ENCODE measurements at regions not wholly inside any gene's neighbourhood (a gene's known extent, or its start where the extent isn't known, plus 50 kb on each side); places are given as distances from the start of the nearest gene placed in this dataset.

DNA sequence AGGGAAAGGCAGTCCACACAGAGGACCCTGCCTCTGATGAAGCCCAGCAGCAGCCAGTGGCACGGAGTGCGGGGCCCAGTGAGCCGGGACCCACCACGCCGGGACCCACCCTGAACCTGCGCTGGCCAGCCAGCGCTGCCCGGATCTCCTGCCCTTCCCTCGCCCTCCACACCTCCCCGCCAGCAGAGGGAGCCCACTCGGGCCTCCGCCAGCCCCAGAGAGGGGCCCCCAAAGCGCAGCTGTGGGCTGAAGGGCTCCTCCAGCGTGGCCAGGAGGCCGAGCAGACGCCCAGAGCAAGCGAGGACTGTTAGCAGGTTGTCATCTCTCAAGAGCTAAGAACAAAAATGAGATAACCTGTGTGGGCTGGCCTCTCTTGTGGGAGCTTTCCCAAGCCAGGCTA lies 81.3 kb upstream of the ATP10A start:
- no peaks in the 10 kb centered on the region for H4K20me1 ChIP-seq (ENCODE audit: insufficient read depth)
- H3K27me3 ChIP-seq (ENCODE audit: insufficient read depth, low read depth, low read length), result no peaks in the 10 kb centered on the region
- TF ChIP-seq POLR2AphosphoS5 (IDR thresholded peaks at IDR 0.05) (no peak), MXI1 (conservative IDR thresholded peaks at IDR 0.05; ENCODE audit: poor library complexity, severe bottlenecking) (no peak), TAF1 (IDR thresholded peaks at IDR 0.05; ENCODE audit: low read depth) (no peak), EP300 (conservative IDR thresholded peaks at IDR 0.05; ENCODE audit: poor library complexity, severe bottlenecking) (no peak), RAD21 (conservative IDR thresholded peaks at IDR 0.05) (no peak), SMC3 (conservative IDR thresholded peaks at IDR 0.05; ENCODE audit: poor library complexity) (no peak)
- TF ChIP-seq, protein P1, sequence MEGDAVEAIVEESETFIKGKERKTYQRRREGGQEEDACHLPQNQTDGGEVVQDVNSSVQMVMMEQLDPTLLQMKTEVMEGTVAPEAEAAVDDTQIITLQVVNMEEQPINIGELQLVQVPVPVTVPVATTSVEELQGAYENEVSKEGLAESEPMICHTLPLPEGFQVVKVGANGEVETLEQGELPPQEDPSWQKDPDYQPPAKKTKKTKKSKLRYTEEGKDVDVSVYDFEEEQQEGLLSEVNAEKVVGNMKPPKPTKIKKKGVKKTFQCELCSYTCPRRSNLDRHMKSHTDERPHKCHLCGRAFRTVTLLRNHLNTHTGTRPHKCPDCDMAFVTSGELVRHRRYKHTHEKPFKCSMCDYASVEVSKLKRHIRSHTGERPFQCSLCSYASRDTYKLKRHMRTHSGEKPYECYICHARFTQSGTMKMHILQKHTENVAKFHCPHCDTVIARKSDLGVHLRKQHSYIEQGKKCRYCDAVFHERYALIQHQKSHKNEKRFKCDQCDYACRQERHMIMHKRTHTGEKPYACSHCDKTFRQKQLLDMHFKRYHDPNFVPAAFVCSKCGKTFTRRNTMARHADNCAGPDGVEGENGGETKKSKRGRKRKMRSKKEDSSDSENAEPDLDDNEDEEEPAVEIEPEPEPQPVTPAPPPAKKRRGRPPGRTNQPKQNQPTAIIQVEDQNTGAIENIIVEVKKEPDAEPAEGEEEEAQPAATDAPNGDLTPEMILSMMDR (IDR thresholded peaks at IDR 0.05; ENCODE audit: poor library complexity, severe bottlenecking), result no peak

DNA sequence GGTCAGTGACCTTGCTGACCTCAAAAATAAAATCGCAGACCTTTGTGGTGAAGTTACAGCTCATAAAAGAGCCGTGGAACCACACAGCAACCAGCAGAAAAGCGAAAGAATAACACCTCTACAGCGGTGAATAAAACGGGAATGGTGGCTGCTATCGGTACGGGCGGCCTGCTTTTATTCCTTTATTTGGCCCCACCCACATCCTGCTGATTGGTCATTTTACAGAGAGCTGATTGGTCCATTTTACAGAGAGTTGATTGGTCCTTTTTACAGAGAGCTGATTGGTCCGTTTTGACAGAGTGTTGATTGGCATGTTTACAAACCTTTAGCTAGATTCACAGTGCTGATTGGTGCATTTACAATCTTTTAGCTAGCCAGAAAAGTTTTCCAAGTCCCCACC lies 80.7 kb upstream of the ATP10A start:
- H2AFZ ChIP-seq (ENCODE audit: low read depth, low read length), result no peak overlapping the region
- H3K27me3 ChIP-seq (ENCODE audit: insufficient read depth, low read depth, low read length), result no peaks in the 10 kb centered on the region
- H3F3A ChIP-seq (ENCODE audit: insufficient read depth, low read length, poor library complexity, severe bottlenecking), result no peaks in the 10 kb centered on the region
- H3K9me2 ChIP-seq (ENCODE audit: insufficient read depth, low read length), result no peaks in the 10 kb centered on the region
- no peak overlapping the region for H3K4me2 ChIP-seq (ENCODE audit: low read length)
- no peaks in the 10 kb centered on the region for H3K9me3 ChIP-seq (ENCODE audit: low read length)
- H3K4me3 ChIP-seq (ENCODE audit: low read length), result no peak overlapping the region
- H3K27ac ChIP-seq (ENCODE audit: low read length), result no peak overlapping the region
- TF ChIP-seq SMC3 (conservative IDR thresholded peaks at IDR 0.05; ENCODE audit: poor library complexity) (no peak), EZH2 (IDR thresholded peaks at IDR 0.05; ENCODE audit: borderline replicate concordance, insufficient read depth, low read length, poor library complexity, severe bottlenecking) (no peak), EP300 (conservative IDR thresholded peaks at IDR 0.05; ENCODE audit: poor library complexity, severe bottlenecking) (no peak), MXI1 (conservative IDR thresholded peaks at IDR 0.05; ENCODE audit: poor library complexity, severe bottlenecking) (no peak), RAD21 (conservative IDR thresholded peaks at IDR 0.05) (no peak), TAF1 (IDR thresholded peaks at IDR 0.05; ENCODE audit: low read depth) (no peak), POLR2AphosphoS5 (IDR thresholded peaks at IDR 0.05) (no peak)
- TF ChIP-seq, protein P1 (IDR thresholded peaks at IDR 0.05; ENCODE audit: poor library complexity, severe bottlenecking), result no peak
- TF ChIP-seq, protein P2, sequence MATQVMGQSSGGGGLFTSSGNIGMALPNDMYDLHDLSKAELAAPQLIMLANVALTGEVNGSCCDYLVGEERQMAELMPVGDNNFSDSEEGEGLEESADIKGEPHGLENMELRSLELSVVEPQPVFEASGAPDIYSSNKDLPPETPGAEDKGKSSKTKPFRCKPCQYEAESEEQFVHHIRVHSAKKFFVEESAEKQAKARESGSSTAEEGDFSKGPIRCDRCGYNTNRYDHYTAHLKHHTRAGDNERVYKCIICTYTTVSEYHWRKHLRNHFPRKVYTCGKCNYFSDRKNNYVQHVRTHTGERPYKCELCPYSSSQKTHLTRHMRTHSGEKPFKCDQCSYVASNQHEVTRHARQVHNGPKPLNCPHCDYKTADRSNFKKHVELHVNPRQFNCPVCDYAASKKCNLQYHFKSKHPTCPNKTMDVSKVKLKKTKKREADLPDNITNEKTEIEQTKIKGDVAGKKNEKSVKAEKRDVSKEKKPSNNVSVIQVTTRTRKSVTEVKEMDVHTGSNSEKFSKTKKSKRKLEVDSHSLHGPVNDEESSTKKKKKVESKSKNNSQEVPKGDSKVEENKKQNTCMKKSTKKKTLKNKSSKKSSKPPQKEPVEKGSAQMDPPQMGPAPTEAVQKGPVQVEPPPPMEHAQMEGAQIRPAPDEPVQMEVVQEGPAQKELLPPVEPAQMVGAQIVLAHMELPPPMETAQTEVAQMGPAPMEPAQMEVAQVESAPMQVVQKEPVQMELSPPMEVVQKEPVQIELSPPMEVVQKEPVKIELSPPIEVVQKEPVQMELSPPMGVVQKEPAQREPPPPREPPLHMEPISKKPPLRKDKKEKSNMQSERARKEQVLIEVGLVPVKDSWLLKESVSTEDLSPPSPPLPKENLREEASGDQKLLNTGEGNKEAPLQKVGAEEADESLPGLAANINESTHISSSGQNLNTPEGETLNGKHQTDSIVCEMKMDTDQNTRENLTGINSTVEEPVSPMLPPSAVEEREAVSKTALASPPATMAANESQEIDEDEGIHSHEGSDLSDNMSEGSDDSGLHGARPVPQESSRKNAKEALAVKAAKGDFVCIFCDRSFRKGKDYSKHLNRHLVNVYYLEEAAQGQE (IDR thresholded peaks at IDR 0.05; ENCODE audit: borderline replicate concordance), result no peak
- H3K36me3 ChIP-seq (ENCODE audit: insufficient read depth, low read length), result no peaks in the 10 kb centered on the region
- no peaks in the 10 kb centered on the region for H3K79me2 ChIP-seq (replicated peaks; ENCODE audit: insufficient read depth, low read length)
- H4K20me1 ChIP-seq (ENCODE audit: insufficient read depth), result no peaks in the 10 kb centered on the region
- no peak overlapping the region for H3K9ac ChIP-seq (ENCODE audit: low read length)

More for the DNA sequence above, 81.3 kb upstream of the ATP10A start:
- H3K9ac ChIP-seq (ENCODE audit: low read length), result no peak overlapping the region
- no peaks in the 10 kb centered on the region for H3F3A ChIP-seq (ENCODE audit: insufficient read depth, low read length, poor library complexity, severe bottlenecking)
- H3K36me3 ChIP-seq (ENCODE audit: insufficient read depth, low read length), result no peaks in the 10 kb centered on the region
- H3K4me2 ChIP-seq (ENCODE audit: low read length), result no peak overlapping the region
- no peak overlapping the region for H3K4me3 ChIP-seq (ENCODE audit: low read length)
- H2AFZ ChIP-seq (ENCODE audit: low read depth, low read length), result no peak overlapping the region
- no peak overlapping the region for H3K27ac ChIP-seq (ENCODE audit: low read length)
- no peaks in the 10 kb centered on the region for H3K9me2 ChIP-seq (ENCODE audit: insufficient read depth, low read length)
- no peaks in the 10 kb centered on the region for H3K9me3 ChIP-seq (ENCODE audit: low read length)
- no peaks in the 10 kb centered on the region for H3K79me2 ChIP-seq (replicated peaks; ENCODE audit: insufficient read depth, low read length)

Data from neural cell (in vitro differentiated cells).